Hepatocyte (in vitro differentiated cells): ENCODE measurements at regions not wholly inside any gene's neighbourhood (a gene's known extent, or its start where the extent isn't known, plus 50 kb on each side); places are given as distances from the start of the nearest gene placed in this dataset.

Experiments
- DNase-seq: peaks from one replicate; pipeline ENCODE4 v3.0.0-alpha.2; 2016; ENCODE audit warnings: low spot score
- H2AFZ ChIP-seq: fragments of 200-600 bp; sonication (generic); 2 replicates; pipeline ENCODE4 v1.6.0; 2016; ENCODE audit warnings: antibody characterized with exemption, mild to moderate bottlenecking
- H3K27ac ChIP-seq: fragments of 200-600 bp; sonication (generic); 2 replicates; pipeline ENCODE4 v1.5.1; 2016; ENCODE audit warnings: mild to moderate bottlenecking
- H3K27me3 ChIP-seq: fragments of 200-600 bp; sonication (generic); 2 replicates; pipeline ENCODE4 v1.6.1; 2016
- H3K36me3 ChIP-seq: fragments of 200-600 bp; sonication (generic); replicated peaks from 2 replicates; pipeline ENCODE4 v1.5.1; 2016; ENCODE audit warnings: low read depth; ENCODE audit not compliant: insufficient read depth
- H3K4me1 ChIP-seq: fragments of 200-600 bp; sonication (generic); 2 replicates; pipeline ENCODE4 v1.5.1; 2016; ENCODE audit warnings: mild to moderate bottlenecking, moderate library complexity; ENCODE audit not compliant: insufficient read depth
- H3K4me2 ChIP-seq: fragments of 200-600 bp; sonication (generic); 2 replicates; pipeline ENCODE4 v1.6.0; 2016
- H3K4me3 ChIP-seq: fragments of 200-600 bp; sonication (generic); 2 replicates; pipeline ENCODE4 v1.5.1; 2016; ENCODE audit warnings: mild to moderate bottlenecking
- H3K79me2 ChIP-seq: fragments of 200-600 bp; sonication (generic); 2 replicates; pipeline ENCODE4 v1.6.0; 2017; ENCODE audit warnings: mild to moderate bottlenecking
- H3K9me2 ChIP-seq: fragments of 200-600 bp; sonication (generic); replicated peaks from 2 replicates; pipeline ENCODE4 v1.6.0; 2017; ENCODE audit warnings: mild to moderate bottlenecking; ENCODE audit not compliant: insufficient read depth
- H3K9me3 ChIP-seq: fragments of 200-600 bp; sonication (generic); 2 replicates; pipeline ENCODE4 v1.5.1; 2016; ENCODE audit warnings: low read depth, mild to moderate bottlenecking
- H4K20me1 ChIP-seq: fragments of 200-600 bp; sonication (generic); 2 replicates; pipeline ENCODE4 v1.6.0; 2016; ENCODE audit warnings: mild to moderate bottlenecking; ENCODE audit not compliant: insufficient read depth, poor library complexity, severe bottlenecking
- CTCF ChIP-seq: fragments of 200-600 bp; sonication (generic); IDR thresholded peaks from 2 replicates; pipeline ENCODE4 v1.5.1; 2016; ENCODE audit warnings: antibody characterized with exemption, mild to moderate bottlenecking; ENCODE audit not compliant: poor library complexity
- EZH2 ChIP-seq: fragments of 200-600 bp; sonication (generic); IDR thresholded peaks from 2 replicates; pipeline ENCODE4 v1.6.1; 2016; ENCODE audit warnings: antibody characterized with exemption, mild to moderate bottlenecking, borderline replicate concordance
- EZH2phosphoT487 ChIP-seq: fragments of 200-600 bp; sonication (generic); IDR thresholded peaks from one replicate; pipeline ENCODE4 v1.6.1; 2018; ENCODE audit warnings: antibody characterized with exemption, mild to moderate bottlenecking, low read depth, moderate library complexity; ENCODE audit not compliant: unreplicated experiment, severe bottlenecking
- WGBS: methylation state at CpG from one replicate; pipeline ENCODE4 v1.1.6; 2016; ENCODE audit warnings: low lambda C conversion rate; ENCODE audit errors: missing lambda C conversion rate; 5-methylcytosine and 5-hydroxymethylcytosine counted together

GRCh38 chr13:72657379-72657778 lies 70.0 kb downstream of the MZT1 start:
- no peaks in the 10 kb centered on the region for H3K27me3 ChIP-seq
- no peak overlapping the region for H3K27ac ChIP-seq
- no peaks in the 10 kb centered on the region for H3K4me1 ChIP-seq
- WGBS = 94% methylated on average over 3 of the region's 3 CpGs
- no peaks in the 10 kb centered on the region for H3K9me3 ChIP-seq
- no peak overlapping the region for H3K4me2 ChIP-seq
- no peak for TF ChIP-seq CTCF
- TF ChIP-seq EZH2 = no peak
- no peak for TF ChIP-seq EZH2phosphoT487
- H3K4me3 ChIP-seq = no peak overlapping the region
- no peaks in the 10 kb centered on the region for H3K9me2 ChIP-seq
- H2AFZ ChIP-seq = no peak overlapping the region
- DNase-seq = no peak
- no peaks in the 10 kb centered on the region for H3K36me3 ChIP-seq
- H4K20me1 ChIP-seq = no peaks in the 10 kb centered on the region
- no peaks in the 10 kb centered on the region for H3K79me2 ChIP-seq

GRCh38 chr13:72656357-72656756 lies 71.1 kb downstream of the MZT1 start:
- Histone ChIP-seq H3K4me1 (no peaks in the 10 kb centered on the region), H3K9me3 (no peaks in the 10 kb centered on the region), H3K9me2 (no peaks in the 10 kb centered on the region), H3K27ac (no peak overlapping the region), H3K4me3 (no peak overlapping the region), H2AFZ (no peak overlapping the region), H3K79me2 (no peaks in the 10 kb centered on the region), H3K4me2 (no peak overlapping the region), H3K36me3 (no peaks in the 10 kb centered on the region), H3K27me3 (peaks cover 3% of the 10 kb centered on the region), H4K20me1 (no peaks in the 10 kb centered on the region)
- no peak for DNase-seq
- 86% methylated on average over 2 of the region's 2 CpGs for WGBS
- no peak for TF ChIP-seq EZH2phosphoT487
- TF ChIP-seq CTCF = no peak
- no peak for TF ChIP-seq EZH2

GRCh38 chr13:72653506-72653905 lies 73.9 kb downstream of the MZT1 start:
- Histone ChIP-seq H3K79me2 (no peaks in the 10 kb centered on the region), H3K36me3 (no peaks in the 10 kb centered on the region), H2AFZ (no peak overlapping the region), H4K20me1 (no peaks in the 10 kb centered on the region), H3K9me3 (no peaks in the 10 kb centered on the region), H3K27me3 (peaks cover 3% of the 10 kb centered on the region), H3K4me2 (no peak overlapping the region), H3K27ac (no peak overlapping the region), H3K4me3 (no peak overlapping the region), H3K9me2 (no peaks in the 10 kb centered on the region), H3K4me1 (no peaks in the 10 kb centered on the region)
- DNase-seq = no peak
- no peak for TF ChIP-seq EZH2phosphoT487
- no peak for TF ChIP-seq CTCF
- TF ChIP-seq EZH2 = no peak
- WGBS = 95% methylated on average over 2 of the region's 2 CpGs

- H3K9me2 ChIP-seq = no peaks in the 10 kb centered on the region
- H3K27ac ChIP-seq = no peak overlapping the region
- no peaks in the 10 kb centered on the region for H3K79me2 ChIP-seq
- H3K27me3 ChIP-seq = peaks cover 3% of the 10 kb centered on the region
- H2AFZ ChIP-seq = no peak overlapping the region
- no peak overlapping the region for H3K4me2 ChIP-seq
- no peaks in the 10 kb centered on the region for H4K20me1 ChIP-seq
- H3K4me3 ChIP-seq = no peak overlapping the region
- WGBS = 79% methylated on average over 2 of the region's 2 CpGs
- TF ChIP-seq CTCF (no peak), EZH2phosphoT487 (no peak), EZH2 (no peak)
- no peak for DNase-seq
- H3K36me3 ChIP-seq = no peaks in the 10 kb centered on the region
- no peaks in the 10 kb centered on the region for H3K4me1 ChIP-seq
- no peaks in the 10 kb centered on the region for H3K9me3 ChIP-seq
These were observed 74.7 kb downstream of the MZT1 start for GRCh38 chr13:72652681-72653080.
